GM19025 (cell line): ENCODE measurements at regions not wholly inside any gene's neighbourhood (a gene's known extent, or its start where the extent isn't known, plus 50 kb on each side); places are given as distances from the start of the nearest gene placed in this dataset.

Experiments
- ATAC-seq: cut with Tn5 transposase; IDR thresholded peaks from one replicate; pipeline ENCODE4 v1.9.1; 2021; ENCODE audit warnings: mild to moderate bottlenecking, low read depth, moderate library complexity; ENCODE audit not compliant: unreplicated experiment

DNA sequence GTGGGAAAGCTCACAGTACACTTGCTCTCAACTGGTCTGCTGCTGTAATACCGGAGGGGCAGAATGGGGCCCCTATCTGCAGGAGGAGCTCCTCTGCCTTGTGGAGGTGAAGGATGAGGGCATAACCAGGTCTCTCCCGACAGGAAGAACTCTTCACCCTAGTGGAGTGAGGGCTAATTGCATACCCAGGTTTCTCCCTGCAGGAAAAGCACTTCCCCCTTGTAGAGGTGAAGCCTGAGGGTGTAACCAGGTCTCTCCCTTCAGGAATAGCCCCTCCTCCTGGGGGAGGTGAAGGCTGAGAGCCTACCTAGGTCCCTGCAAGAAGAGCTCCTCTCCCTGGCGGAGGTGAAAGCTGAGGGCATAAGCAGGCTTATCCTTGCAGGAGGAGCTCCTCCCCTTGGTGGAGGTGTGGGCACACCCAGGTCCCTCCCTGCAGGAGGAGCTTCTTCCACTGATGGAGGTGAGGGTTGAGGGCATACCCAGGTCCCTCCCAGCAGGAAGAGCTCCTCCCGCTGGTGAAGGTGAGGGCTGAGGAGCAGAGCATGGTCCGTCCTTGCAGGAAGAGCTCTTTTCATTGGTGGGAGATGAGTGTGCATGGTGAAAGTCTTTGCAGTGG lies 954.1 kb downstream of the NLGN4Y start:
- no peak for ATAC-seq

DNA sequence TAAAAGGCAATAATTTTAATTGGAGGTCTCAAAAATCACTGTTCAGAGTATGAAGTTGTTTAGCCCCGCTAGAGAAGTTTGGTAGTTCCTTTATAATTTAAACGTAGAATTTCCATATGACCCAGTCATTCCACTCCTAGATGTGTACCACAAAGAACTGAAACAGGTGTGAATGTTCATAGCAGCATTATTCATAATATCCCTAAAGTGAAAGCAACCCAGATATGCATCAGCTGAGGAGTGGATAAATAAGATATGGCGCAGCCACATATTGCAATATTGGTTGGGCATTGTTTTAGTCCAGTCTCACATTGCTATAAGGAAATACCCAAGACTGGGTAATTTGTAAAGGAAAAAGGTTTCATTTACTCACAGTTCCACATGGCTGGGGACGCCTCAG lies 976.2 kb downstream of the NLGN4Y start:
- ATAC-seq: no peak

DNA sequence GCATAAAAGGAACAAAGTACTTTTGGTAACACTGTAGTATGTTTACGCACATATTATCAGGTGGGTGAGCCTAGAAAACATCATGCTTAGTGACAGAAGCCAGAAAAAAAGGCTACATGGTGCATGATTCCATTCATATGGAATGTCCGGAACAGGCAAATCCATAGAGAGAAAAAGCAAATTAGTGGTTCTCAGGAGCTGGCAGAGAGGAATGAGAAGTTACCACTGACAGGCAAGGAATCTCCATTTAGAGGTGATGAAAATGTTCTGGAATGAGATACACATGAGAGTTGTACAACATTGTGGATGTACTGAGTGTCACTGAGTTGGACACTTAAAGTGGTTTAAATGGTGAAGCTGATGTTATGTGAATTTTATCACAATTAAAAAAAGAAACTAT lies 976.9 kb downstream of the NLGN4Y start:
- ATAC-seq: no peak

DNA sequence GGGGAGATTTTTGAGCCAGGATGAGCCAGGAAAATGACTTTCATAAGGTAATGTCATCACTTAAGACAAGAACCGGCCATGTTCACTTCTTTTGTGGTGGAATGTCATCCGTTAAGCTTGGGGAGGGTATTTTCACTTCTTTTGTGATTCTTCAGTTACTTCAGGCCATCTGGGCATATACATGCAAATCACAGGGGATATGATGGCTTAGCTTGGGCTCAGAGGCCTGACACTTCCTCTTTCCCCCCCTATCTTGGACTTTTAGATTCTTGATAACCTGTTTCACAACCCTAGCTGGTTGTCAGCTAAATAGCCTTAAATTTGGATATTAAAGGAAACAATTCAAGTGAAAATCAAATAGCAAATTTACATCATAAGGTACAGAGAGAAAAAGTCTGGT lies 986.0 kb downstream of the NLGN4Y start:
- ATAC-seq: no peak

DNA sequence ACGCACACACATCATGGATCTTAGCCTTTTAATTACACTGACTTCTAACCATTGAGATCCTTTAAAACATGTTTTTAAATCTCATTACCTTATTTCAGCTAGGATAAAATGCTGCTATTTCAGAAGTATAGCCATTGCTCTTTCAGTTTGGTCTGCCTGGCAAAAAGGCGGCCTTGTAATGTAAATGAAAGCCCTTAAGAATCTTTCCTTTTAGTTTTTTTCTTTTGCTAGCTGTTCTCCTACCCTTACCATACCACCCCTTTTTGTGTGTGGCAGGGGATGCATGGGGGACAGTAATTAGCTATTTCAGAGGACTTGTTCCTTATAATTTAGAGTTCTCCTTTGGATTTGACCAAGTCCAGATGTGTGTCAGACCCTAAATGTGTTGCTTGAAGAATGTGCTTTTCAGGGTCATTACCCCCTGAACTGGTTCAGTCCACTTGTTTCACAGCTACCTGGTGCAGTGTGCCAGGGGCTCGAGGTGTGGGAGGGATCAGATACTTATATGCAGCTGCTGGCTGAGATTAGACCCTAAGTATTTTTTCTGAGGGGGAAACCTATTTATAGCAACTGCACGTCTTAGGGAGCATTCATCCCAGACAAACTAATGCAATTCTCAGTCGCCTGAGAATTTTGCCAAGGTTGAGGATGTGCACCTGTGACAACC lies 986.8 kb downstream of the NLGN4Y start:
- no peak for ATAC-seq

DNA sequence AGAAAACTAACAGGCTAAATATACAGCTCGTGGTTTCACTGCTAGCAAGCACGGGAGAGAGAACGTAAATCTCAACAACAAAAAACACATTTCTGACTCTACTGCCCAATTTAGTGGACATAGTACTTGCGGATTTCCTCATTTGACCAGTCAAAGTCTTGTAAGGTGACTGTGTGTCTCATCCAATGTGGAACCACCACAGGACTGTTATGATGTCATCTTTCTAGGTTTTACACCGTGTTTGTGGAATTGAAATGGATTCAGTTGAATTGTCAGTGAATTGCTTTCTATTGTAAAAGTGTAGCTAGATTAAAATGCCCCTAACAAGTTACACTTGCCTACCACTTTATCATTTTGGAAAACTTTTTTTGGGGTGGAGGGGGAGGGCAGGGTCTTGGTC lies 1010.8 kb downstream of the NLGN4Y start:
- ATAC-seq: no peak

DNA sequence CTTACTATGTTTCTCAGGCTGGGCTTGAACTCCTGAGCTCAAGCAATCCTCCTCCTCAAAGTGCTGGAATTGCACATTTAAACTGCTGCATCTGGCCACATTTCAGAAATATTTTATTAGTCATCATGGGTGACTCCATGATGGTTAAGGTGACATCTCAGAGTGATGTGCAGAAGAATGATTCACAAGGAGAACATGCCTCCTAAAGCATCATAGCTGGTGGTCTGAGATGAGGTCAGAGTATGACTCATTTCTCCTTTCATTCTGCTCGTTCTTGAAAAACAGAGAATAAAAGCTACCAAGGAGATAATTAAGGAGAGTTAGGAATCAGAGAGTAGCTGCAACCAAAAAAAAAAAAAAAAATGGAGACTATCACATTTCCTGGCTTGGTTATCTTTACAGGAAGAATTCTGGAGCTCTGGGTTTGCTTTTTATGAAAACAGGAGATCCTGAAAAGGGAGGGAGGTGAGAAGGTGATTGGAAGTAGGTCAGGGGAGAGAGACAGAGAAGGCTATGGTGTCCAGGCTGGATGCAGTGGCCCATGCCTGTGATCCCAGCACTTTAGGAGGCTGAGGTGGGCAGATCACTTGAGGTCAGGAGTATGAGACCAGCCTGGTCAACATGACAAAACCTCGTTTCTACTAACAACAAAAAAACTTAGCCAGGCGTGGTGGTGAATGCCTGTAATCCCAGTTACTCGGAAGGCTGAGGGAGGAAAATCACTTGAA lies 1011.6 kb downstream of the NLGN4Y start:
- no peak for ATAC-seq

DNA sequence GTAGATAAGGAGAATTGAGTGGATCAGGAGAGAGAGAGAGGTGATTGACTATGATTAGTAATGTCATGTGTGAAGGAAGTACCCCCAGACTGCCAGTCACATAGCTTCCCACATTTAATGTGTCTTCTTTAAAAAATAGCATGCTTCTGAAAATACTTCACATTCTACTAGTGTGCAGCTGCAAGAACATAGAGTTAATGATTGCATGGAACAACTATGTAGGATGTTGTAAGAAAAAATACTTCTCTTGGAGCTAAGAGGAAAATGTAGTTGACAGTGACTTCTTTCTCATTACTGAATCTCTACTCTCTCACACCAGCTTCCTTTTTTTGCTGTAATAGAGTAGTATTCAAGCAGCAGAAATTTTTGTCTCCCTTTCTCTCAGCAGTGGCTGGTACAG lies 1016.2 kb downstream of the NLGN4Y start:
- no peak for ATAC-seq

DNA sequence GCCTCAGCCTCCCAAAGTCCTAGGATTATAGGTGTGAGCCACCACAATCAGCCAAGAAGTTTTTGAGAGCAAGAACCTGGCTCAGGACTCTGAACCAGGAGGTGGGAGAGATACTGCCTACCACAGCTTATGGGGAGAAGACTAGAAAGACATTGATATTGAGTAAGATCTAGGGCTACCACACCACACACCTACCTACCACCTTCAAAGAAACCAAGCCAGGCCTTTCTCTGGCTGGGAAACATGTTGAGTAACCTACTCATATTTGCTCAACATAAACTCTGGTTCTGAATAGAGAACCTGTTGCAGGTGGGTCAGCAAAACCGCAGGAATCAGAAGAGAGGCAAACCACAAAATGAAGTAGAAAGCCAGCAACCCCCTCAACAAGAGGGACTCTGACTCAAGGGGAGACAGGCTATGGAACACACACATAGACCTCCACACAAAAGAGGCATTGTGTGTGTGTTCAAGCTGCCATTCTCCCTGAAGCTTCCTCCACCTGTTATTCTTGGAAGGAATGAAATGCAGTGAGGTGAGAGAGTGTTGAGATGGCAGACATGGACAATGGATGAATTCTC lies 1021.9 kb downstream of the NLGN4Y start:
- ATAC-seq: no peak

DNA sequence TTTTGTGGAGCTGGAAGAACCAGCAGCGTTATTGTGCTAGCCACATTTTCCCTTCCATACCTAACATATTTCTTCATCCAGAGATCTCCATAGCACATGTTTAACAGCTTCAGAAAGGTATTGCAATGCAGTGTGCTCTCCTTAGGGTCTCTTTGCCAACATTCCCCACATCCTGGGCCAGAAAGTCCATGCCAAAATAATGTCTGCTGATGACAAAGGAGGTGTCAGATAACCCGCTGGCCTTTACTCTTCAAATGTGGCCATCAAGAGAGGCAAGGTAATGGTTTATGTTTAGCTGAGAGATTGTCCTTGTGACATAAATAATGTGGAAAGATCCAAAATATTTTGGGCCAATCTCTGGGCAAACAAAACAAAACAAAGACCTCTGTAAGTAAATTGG lies 1027.7 kb downstream of the NLGN4Y start:
- no peak for ATAC-seq

DNA sequence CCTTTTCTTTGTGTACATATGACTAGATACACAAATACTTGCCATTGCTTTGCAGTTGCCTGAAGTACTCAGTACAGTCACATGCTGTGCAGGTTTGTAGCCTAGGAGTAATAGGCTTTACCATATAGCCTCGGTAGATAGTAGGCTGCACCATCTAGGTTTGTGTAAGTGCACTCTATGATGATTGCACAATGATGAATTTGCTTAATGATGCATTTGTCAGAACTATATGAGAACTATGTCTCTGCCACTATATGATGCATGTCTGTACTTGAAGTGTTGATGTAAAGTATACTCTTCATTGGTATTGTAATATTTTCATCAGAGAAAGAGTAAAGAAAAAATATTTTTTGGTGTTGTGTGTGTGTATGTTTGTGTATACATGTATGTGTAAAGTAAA lies 1030.7 kb downstream of the NLGN4Y start:
- ATAC-seq: no peak

DNA sequence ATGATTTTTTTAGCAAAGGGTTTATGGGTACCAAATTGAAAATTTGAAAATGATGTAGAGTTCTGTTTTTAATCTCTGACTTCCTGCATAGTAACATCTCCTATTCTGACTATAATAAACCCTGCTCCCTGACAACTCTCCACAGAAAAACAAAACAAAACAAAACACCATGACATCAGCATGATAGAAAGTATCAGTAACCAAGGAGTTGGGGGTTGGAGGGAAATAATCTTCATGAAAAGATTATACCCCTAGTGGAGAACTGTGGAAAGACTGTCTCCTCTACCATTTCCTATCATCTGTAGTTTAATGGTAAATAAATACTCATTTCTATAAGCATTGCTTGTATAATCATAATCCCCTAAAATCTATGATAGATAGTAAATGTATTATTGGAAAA lies 1034.8 kb downstream of the NLGN4Y start:
- ATAC-seq: no peak

DNA sequence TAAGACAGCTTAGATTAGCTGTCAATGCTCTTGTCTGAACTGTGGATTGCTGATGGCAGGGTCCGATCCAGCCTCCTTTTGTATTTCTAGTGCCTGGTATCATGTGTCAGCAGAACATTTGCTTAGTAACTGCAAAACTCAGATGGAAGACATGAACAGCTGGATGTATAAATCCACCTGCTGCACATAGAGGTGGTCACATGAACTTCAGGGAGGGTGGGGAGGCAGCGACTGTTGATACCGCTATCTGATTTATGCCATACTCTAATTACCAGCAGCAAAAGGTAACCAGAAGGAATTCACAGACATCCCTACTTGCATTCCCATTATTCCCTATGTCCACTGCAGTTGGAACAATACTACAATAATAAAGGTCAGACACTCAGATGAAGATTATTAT lies 1036.5 kb downstream of the NLGN4Y start:
- ATAC-seq: no peak

DNA sequence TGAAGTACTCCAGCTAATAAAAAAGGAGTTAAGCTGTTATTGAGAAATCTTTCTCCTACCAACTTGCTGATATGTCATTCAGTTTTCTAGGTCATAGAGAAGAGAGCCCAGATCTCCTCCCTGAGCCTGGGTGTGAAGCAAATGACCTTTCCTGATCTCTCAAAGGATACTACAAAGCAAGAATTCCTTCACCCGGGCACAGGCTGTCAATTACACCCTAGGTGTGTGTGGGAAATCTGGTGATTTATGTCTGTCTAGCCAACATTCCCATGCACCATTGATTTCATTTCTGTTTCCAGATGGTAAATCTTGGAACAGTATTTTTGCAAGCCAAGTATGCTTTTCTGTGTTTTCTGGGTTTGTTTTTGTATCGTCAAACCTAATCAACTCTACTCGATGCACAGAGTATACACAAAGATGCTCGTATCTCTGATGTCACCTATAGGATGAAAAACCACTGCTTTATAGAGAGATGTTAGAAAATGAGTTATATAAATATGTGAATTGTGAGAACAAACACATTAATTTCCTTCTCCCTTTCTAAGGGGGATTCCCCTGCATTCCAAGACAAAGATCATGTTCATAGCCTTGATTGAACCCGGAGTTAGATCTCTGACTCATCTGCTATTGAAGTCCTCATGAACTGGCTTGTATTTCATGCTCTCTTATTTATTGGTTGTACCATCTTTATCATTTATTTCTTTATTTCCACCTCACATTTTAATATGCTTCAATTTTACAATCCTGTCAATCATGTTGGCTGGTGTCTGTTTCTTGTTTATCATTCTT lies 1037.4 kb downstream of the NLGN4Y start:
- ATAC-seq: no peak

DNA sequence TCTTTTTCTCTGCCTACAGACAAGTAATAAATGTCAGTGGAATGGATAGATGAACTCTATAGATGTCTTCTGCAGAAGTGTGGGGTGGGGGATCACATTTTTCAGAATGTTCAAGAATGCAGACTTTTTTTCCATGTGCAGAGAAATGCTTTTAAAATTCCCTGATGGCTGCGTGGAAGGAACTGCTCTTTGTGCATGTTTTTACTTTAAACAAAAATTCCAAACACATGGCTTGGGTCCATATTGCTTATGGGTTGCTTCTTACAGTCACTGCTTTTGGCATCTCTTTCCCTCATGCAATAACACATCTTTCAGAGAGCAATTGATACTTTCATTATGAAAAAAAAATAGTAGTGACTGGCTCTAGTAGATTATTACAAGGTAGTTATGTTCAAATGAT lies 1053.6 kb downstream of the NLGN4Y start:
- ATAC-seq: no peak

DNA sequence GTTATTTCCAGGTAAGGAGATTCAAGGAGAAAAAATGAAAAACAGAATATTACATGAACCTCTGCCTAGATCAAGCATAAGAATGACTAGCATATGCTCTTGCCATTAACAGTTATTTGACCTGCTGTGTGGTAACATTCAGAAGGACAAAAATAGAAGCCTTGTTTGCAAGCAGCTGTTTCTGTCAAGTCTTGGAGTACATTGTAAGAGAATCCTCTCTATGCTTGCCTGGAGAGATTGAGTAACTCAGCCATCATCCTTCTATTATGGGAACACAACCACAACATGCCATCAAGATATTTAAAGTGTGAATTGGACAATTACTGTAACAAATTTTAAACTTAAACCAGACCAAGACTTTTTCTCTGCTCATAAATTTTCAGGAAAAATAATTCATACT lies 1054.4 kb downstream of the NLGN4Y start:
- no peak for ATAC-seq

DNA sequence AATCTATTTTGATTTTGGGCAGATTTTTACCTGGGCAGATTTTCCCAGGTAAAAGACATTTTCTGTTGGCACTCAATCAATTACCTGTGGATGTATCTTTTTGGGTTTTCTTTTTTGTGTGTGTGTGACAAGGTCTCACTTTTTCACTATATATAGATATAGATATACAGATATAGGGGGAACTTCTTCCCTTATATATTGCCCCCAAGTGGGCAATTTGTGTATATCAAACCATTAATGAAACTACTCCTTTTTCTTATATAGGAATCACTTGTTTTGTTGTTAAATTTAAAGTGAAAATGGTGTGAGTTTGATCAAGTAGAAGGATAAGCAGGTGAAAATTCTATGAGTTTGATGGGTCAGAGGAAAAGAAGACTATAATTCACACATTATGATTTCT lies 1054.9 kb downstream of the NLGN4Y start:
- ATAC-seq: no peak

DNA sequence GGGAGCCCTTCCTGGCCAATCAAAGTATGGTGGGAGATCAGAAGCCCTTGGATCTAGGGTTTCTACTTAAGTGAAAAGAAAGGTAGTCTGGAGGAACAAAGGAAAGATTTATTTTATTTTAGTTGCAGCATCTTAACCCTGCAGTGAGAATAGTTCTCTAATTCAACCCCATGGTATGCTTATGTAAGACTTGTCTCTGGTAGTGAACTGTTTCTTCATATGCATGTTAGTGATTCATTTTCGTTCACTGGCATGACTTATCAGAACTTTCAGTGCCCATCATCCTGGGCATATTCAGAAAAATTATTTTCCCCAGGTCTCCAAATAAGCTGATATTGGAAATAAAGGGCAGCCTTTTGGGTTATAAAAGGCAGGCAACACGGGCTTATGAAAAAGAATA lies 1058.8 kb downstream of the NLGN4Y start:
- ATAC-seq: no peak

DNA sequence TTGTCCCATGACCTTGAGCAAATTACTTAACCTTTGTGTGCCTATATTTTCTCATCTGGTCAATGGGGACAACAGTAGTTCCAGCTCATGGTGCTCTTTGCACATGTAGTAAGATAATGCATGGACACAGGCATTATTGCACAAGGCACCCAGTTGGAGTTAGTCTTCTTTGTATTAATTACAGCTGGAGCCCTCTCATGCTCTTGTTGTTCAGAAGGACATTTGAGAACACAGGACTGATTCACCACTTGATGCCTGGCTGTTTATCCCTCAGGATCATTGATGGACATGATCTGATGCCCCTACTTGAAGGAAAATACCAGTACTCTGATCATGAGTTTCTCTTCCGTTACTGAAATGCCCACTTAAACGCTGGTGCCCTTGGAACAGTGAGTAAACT lies 1068.6 kb downstream of the NLGN4Y start:
- ATAC-seq: no peak

DNA sequence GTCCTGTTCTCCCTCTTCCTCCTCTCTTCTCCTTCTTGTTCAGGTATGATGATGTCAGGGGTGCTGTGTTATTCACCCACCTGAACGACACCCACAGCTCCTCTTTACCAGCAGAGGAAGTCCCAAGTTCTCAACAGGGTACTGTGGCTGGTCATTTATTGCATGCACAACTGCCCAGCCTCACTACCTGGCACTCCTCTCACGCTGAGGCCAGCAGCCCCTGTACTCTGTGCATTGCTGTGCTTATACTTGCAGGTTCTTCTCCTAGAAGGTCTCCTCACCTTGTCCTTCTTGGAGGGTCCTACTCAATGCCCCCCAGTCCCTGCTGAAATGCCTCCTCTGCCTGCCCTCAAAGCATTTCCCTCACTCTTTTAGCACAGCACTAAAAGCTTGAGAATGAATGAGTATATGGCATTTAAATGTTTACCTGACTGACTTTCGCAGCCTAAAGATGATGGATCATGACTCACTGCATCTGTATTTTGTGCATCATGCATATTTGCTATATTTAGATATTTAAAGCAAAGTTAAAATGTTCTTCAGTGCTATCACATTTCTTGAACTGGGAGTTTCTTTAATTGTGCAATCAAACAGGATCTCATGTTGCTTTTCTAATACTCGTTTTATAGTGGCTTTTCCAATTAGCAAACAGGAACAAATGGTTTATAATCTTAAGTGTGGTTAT lies 1069.3 kb downstream of the NLGN4Y start:
- no peak for ATAC-seq
